K562 (cell line): ENCODE measurements at regions not wholly inside any gene's neighbourhood (a gene's known extent, or its start where the extent isn't known, plus 50 kb on each side); places are given as distances from the start of the nearest gene placed in this dataset.

Experiments
- ATAC-seq: fragments of 200-7000 bp; cut with Tn5 transposase; 3 replicates; pipeline ENCODE4 v1.9.1; 2020; ENCODE audit warnings: moderate library complexity
- BruUV-seq: library from RNA; stranded (reverse); fragments of 400-500 nt; replicated peaks from 2 replicates; lab custom pipeline; 2021; lab: Mats Ljungman, UMichigan
- CTCF ChIA-PET: fragments of 300-600 bp; formaldehyde crosslinking; extraction: SDS; loops from one replicate; lab custom pipeline; 2021; ENCODE audit warnings: low intra/inter-chr PET ratio; lab: Yijun Ruan, JAX
- POLR2A ChIA-PET: fragments of 300-600, 350-650 bp; sonication (Branson Sonifier 250); formaldehyde crosslinking; extraction: SDS; loops from one replicate; lab custom pipeline; 2021; ENCODE audit warnings: antibody characterized with exemption, inconsistent platforms; lab: Yijun Ruan, JAX
- DNase-seq, 4 experiments: peaks; one replicate each; pipeline versions ENCODE4 v3.0.0 to v3.0.0-alpha.2; 2011 to 2018; ENCODE audit warnings: low spot score in 3 of 4, mixed read lengths in 3 of 4; ENCODE audit errors: extremely low read depth in 1 of 4
- FAIRE-seq: peaks from 2 replicates; lab custom pipeline; 2011; peaks lifted over from hg19 to GRCh38; lab: Jason Lieb, UNC
- H2AFZ ChIP-seq: 2 replicates; pipeline ENCODE4 v1.6.0; 2011; ENCODE audit warnings: low read depth, low read length, control low read depth, inconsistent platforms
- H3K27ac ChIP-seq: fragments of 200-600 bp; 3 replicates; pipeline ENCODE4 v1.8.0; 2011; ENCODE audit warnings: low read depth, mild to moderate bottlenecking, control low read depth, inconsistent platforms, low read length, moderate library complexity, mixed read lengths; ENCODE audit errors: extremely low read depth
- H3K27me3 ChIP-seq, 2 experiments: fragments of 300-600 bp in 1 of 2; 2 replicates in 1 of 2; 3 replicates in 1 of 2; pipeline versions ENCODE4 v1.6.0 to v1.8.0; 2011; ENCODE audit warnings: inconsistent platforms in 2 of 2, low read length in 2 of 2, mild to moderate bottlenecking in 1 of 2, mixed read lengths in 1 of 2, moderate library complexity in 1 of 2; ENCODE audit not compliant: control insufficient read depth in 2 of 2, insufficient read depth in 2 of 2
- H3K36me3 ChIP-seq: fragments of 300-600 bp; 3 replicates; pipeline ENCODE4 v1.8.0; 2011; ENCODE audit warnings: mild to moderate bottlenecking, low read length, inconsistent platforms; ENCODE audit not compliant: control insufficient read depth, insufficient read depth
- H3K4me1 ChIP-seq, 2 experiments: fragments of 200-600 bp in 1 of 2; replicated peaks in 1 of 2; 2 replicates in 1 of 2; 3 replicates in 1 of 2; pipeline versions ENCODE4 v1.5.1 to v1.8.0; 2011; ENCODE audit warnings: inconsistent platforms in 2 of 2, low read length in 2 of 2, mild to moderate bottlenecking in 1 of 2, mixed read lengths in 1 of 2, moderate library complexity in 1 of 2; ENCODE audit not compliant: control insufficient read depth in 2 of 2, insufficient read depth in 2 of 2
- H3K4me2 ChIP-seq: 2 replicates; pipeline ENCODE4 v1.6.1; 2011; ENCODE audit warnings: low read length, control low read depth, inconsistent platforms, mixed read lengths; ENCODE audit not compliant: insufficient read depth
- H3K4me3 ChIP-seq: fragments of 200-600 bp; sonication (generic), shearing (Covaris generic); 2 replicates; pipeline ENCODE4 v1.5.1; 2016; ENCODE audit warnings: control low read depth, inconsistent platforms
- H3K79me2 ChIP-seq: fragments of 200-600 bp; 3 replicates; pipeline ENCODE4 v1.8.0; 2011; ENCODE audit warnings: low read length, inconsistent platforms; ENCODE audit not compliant: control insufficient read depth, insufficient read depth
- H3K9ac ChIP-seq, 2 experiments: 2 replicates each; pipeline versions ENCODE4 v1.6.0 to v1.6.1; 2011; ENCODE audit warnings: low read depth in 2 of 2, low read length in 2 of 2, control low read depth in 1 of 2, inconsistent platforms in 1 of 2, mild to moderate bottlenecking in 1 of 2, mixed read lengths in 1 of 2; ENCODE audit not compliant: insufficient read depth in 1 of 2
- H3K9me1 ChIP-seq: one replicate; pipeline ENCODE4 v1.6.0; 2011; ENCODE audit warnings: inconsistent platforms, mild to moderate bottlenecking, low read length, moderate library complexity; ENCODE audit not compliant: control insufficient read depth, insufficient read depth
- H3K9me3 ChIP-seq: replicated peaks from 2 replicates; pipeline ENCODE4 v1.5.1; 2011; ENCODE audit warnings: low read depth, low read length, inconsistent platforms; ENCODE audit not compliant: control insufficient read depth, insufficient read depth
- H4K20me1 ChIP-seq: replicated peaks from 2 replicates; pipeline ENCODE4 v1.6.1; 2011; ENCODE audit warnings: low read length, inconsistent platforms, mixed read lengths; ENCODE audit not compliant: control insufficient read depth, insufficient read depth
- ATF7 ChIP-seq: fragments of 450-650 bp; IDR thresholded peaks from 2 replicates; pipeline ENCODE4 v1.7.1; 2014; ENCODE audit warnings: mild to moderate bottlenecking, moderate library complexity
- BCOR ChIP-seq: fragments of 450-650 bp; IDR thresholded peaks from 2 replicates; pipeline ENCODE4 v1.6.1; 2016
- HDAC2 ChIP-seq: fragments of 450-650 bp; IDR thresholded peaks from 2 replicates; pipeline ENCODE4 v1.6.1; 2016; ENCODE audit warnings: mild to moderate bottlenecking
- RCOR1 ChIP-seq, 2 experiments: IDR thresholded peaks; 2 replicates each; pipeline ENCODE4 v1.6.1; 2012; ENCODE audit warnings: low read depth in 2 of 2, low read length in 2 of 2, borderline replicate concordance in 1 of 2, improper control_type of control experiment in 1 of 2
- STAT5A ChIP-seq: IDR thresholded peaks from 2 replicates; pipeline ENCODE4 v1.6.1; 2012; ENCODE audit warnings: low read length, inconsistent platforms, borderline replicate concordance
- TCF7 ChIP-seq: sonication (generic); IDR thresholded peaks from 2 replicates; pipeline ENCODE4 v1.6.1; 2016; ENCODE audit warnings: antibody characterized with exemption, borderline replicate concordance
- ZNF384 ChIP-seq: IDR thresholded peaks from 2 replicates; pipeline ENCODE4 v1.6.1; 2012; ENCODE audit warnings: low read depth, low read length, improper control_type of control experiment
- WGBS: fragments of 100-300 bp; shearing (Covaris generic); methylation state at CpG from one replicate; pipeline ENCODE4 v1.1.6; 2016; ENCODE audit warnings: low coverage, mixed read lengths; ENCODE audit not compliant: insufficient coverage; ENCODE audit errors: missing lambda C conversion rate; 5-methylcytosine and 5-hydroxymethylcytosine counted together
- in situ Hi-C: fragments of 300-500 bp; cut with MboI; formaldehyde crosslinking; loops from 4 replicates; pipeline ENCODE4 v1.15.0; 2018; ENCODE audit warnings: inconsistent platforms, mixed read lengths
- intact Hi-C: fragments of 100-400 bp; cut with micrococcal nuclease; formaldehyde crosslinking; loops from 2 replicates; pipeline ENCODE4 v1.14.2; 2022
- TF ChIP-seq, protein P1 (sequence below), 2 experiments: fragments of 450-650 bp in 1 of 2; sonication (generic) in 1 of 2; formaldehyde crosslinking in 1 of 2; IDR thresholded peaks in 1 of 2; conservative IDR thresholded peaks in 1 of 2; 2 replicates each; pipeline versions ENCODE4 v1.6.1 to v1.8.1; 2016 to 2023; ENCODE audit warnings: mild to moderate bottlenecking in 2 of 2, moderate library complexity in 2 of 2, inconsistent platforms in 1 of 2, missing genetic modification reagents in 1 of 2
- TF ChIP-seq, protein P2 (sequence below): sonication (generic); formaldehyde crosslinking; IDR thresholded peaks from 2 replicates; pipeline ENCODE4 v1.8.1; 2023; ENCODE audit warnings: mild to moderate bottlenecking, missing genetic modification reagents

DNA sequence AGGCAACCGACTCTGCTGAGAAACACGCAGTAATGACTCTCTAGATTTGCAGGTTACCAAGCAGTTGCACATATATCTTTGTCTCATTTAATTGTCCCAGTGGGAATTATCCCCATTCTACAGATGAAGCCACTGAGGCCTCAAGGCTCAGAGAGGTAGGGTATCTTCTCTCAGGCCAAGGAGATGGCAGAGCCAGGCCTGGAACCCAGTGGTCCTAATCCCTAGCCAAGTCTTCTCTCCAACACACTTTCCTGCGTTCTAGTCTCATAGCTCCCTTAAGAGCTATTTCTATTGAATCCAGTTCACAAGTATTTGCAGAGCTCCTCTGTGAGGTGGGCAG, 181.3 kb upstream of the BCOR start (continued):
- peak; percentile 27; the same call in 1 of the 2 replicates for TF ChIP-seq HDAC2
- peak; percentile 75 for TF ChIP-seq BCOR

DNA sequence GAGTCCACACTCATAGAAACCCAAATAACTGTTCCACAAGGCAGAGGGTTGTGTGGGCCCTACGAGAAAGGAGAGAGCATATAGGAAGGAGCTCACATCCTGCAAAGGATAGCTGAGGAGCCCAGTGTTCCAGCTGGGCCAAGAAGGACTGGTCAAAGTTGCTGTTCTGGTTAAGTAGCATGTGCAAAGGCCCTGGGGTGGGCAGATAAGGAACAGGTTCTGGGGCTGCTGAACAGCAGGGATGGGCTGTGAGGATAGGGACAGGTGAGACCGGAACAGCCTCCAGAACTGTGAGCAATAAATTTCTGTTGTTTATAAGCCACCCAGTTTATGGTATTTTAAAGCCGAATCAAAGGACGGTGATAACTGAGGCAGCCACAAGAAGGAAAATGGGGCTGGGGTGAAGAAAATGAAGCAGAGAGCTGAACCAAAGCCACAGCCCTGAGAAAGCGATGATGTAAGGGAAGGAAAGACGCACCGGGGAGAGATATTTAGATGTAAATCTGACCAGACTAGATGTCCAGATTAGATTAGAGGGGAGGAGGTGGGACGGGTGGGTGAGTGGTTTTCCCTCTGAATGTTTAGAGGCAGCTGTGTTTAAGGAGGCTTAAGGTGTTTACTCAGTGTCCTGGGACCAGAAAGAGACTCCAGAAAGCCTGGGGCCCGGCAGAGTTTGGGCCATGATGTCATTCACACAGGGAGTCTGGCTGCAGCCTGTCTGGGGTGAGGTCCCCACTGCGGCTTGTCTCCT, 180.8 kb upstream of the BCOR start:
- POLR2A ChIA-PET: interaction anchor here (0.8 kb wide), 1 partner anchor 17 kb away, joined by 3 read pairs; no protein-coding TSS in a partner anchor
- intact Hi-C loops: no loop called here
- Histone ChIP-seq H3K9ac (no peak overlapping the region), H3K36me3 (no peaks in the 10 kb centered on the region), H2AFZ (no peak overlapping the region), H3K79me2 (no peaks in the 10 kb centered on the region), H3K9me3 (peaks cover 2% of the 10 kb centered on the region; the same call in 1 of the 2 replicates), H4K20me1 (no peaks in the 10 kb centered on the region), H3K27me3 (peaks cover 0 to 4% of the 10 kb centered on the region in 2 experiments; a peak in 1 of 5 replicates), H3K27ac (no peak overlapping the region), H3K9me1 (no peaks in the 10 kb centered on the region), H3K4me1 (peaks cover 2 to 8% of the 10 kb centered on the region in 2 experiments; a peak in 4 of 5 replicates), H3K4me2 (no peak overlapping the region), H3K4me3 (no peak overlapping the region)
- DNase-seq (no peak), FAIRE-seq (no peak), ATAC-seq (peak; percentile 63; the same call in 2 of the 3 replicates)
- in situ Hi-C loops: no loop called here
- CTCF ChIA-PET: no interaction called here
- no TSS peak for BruUV-seq
- 5% methylated on average over 5 of the region's 10 CpGs for WGBS
- TF ChIP-seq RCOR1 (IDR thresholded peaks at IDR 0.05; ENCODE audit: borderline replicate concordance in 1 of 2, low read depth in 2 of 2, low read length in 2 of 2) (peak in 1 of 2 experiments; percentile 23; a peak in 1 of 4 replicates), TCF7 (no peak), STAT5A (no peak), BCOR (peak; percentile 73), ATF7 (peak; percentile 78), ZNF384 (no peak)
- TF ChIP-seq, protein P1, sequence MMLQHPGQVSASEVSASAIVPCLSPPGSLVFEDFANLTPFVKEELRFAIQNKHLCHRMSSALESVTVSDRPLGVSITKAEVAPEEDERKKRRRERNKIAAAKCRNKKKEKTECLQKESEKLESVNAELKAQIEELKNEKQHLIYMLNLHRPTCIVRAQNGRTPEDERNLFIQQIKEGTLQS (IDR thresholded peaks at IDR 0.05): peak; percentile 61; the same call in 1 of the 2 replicates
- TF ChIP-seq, protein P1 (CRISPR knock-in tag; conservative IDR thresholded peaks at IDR 0.05): no peak
- TF ChIP-seq, protein P2, sequence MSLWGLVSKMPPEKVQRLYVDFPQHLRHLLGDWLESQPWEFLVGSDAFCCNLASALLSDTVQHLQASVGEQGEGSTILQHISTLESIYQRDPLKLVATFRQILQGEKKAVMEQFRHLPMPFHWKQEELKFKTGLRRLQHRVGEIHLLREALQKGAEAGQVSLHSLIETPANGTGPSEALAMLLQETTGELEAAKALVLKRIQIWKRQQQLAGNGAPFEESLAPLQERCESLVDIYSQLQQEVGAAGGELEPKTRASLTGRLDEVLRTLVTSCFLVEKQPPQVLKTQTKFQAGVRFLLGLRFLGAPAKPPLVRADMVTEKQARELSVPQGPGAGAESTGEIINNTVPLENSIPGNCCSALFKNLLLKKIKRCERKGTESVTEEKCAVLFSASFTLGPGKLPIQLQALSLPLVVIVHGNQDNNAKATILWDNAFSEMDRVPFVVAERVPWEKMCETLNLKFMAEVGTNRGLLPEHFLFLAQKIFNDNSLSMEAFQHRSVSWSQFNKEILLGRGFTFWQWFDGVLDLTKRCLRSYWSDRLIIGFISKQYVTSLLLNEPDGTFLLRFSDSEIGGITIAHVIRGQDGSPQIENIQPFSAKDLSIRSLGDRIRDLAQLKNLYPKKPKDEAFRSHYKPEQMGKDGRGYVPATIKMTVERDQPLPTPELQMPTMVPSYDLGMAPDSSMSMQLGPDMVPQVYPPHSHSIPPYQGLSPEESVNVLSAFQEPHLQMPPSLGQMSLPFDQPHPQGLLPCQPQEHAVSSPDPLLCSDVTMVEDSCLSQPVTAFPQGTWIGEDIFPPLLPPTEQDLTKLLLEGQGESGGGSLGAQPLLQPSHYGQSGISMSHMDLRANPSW: no peak
